GM12875 (cell line): ENCODE measurements at regions not wholly inside any gene's neighbourhood (a gene's known extent, or its start where the extent isn't known, plus 50 kb on each side); places are given as distances from the start of the nearest gene placed in this dataset.

Experiments
- H3K4me3 ChIP-seq: one replicate; pipeline ENCODE4 v1.5.1; 2011; ENCODE audit warnings: low read depth, low read length, control low read depth
- CTCF ChIP-seq: IDR thresholded peaks from 2 replicates; pipeline ENCODE4 v1.5.1; 2011; ENCODE audit warnings: low read depth, mild to moderate bottlenecking, control low read depth, inconsistent platforms, low read length, moderate library complexity, borderline replicate concordance; ENCODE audit not compliant: insufficient read depth

DNA sequence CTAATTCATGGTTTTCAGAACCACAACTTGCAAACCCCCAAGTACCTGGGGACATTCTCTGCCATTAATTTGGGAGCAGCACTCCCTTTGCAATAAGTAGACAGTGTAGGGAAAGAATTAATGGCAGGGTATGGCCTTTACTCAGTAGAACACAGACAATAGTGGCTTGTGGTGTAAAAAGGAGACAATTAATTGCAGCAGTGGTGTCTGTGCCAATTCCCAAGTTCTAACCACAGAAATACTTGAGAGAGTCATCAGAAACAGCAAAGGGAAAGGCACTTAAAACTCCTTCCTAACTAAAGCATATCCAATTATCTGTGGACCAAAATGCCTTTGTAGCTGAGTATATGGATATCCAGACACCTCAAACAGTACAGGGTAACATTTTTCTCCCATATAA, 257.6 kb upstream of the POU3F2 start:
- H3K4me3 ChIP-seq: no peak overlapping the region
- no peak for TF ChIP-seq CTCF

DNA sequence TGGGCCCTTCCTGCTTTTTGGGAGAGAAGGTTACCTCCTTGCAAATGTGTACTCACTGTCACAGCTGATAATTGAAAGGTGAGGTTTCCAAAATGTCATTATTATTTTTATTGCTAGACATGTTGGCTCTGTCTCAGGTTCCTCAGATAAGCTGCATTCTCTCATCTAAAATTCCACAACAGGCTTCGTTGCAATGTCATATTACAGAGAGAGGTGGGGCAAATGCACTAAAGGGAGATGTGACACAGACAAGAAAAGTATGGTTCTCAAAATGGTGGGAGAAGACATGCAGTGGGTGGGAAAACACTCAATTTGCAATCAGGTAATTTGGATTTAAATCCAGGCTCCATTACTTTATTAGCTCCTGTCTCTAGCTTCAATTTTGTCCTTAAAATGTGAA, 256.4 kb upstream of the POU3F2 start:
- no peak for TF ChIP-seq CTCF
- H3K4me3 ChIP-seq: no peak overlapping the region

DNA sequence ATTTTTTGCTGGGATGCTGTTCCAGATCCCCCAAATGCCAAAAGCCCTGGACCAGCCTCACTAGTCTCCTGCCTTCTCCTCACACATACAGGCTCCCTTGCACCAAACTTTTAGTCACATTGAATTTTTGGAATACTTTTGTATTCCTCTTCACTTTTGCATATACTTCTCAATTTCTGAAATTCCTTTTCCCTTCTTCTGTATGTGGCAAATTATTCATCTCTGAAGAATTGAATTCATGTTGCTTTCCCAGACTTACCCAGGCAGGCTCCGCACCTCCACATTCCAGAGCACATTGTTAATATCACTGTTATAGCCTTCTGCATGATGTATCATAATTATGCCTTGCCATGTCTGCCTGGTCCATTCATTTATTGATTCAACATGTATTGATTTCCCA, 255.3 kb upstream of the POU3F2 start:
- no peak overlapping the region for H3K4me3 ChIP-seq
- TF ChIP-seq CTCF: no peak

DNA sequence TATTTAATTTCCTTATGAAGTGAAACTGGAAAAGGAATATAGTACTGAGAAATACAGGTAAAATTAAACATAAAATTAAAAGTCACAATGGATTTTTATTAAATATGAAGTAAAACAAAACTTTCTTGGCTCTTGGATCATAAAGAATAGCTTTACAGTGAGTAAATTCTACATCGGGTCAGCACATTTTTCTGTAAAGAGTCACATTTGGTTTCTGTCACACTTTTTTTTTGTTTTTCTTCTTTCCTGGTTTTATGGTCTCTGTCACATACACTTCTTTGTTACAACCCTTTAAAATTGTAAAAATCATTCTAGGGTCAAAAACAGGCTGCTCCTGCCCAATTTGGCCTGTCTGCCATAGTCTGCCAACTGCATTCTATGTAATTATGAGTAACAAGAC, 254.4 kb upstream of the POU3F2 start:
- TF ChIP-seq CTCF: no peak
- no peak overlapping the region for H3K4me3 ChIP-seq

DNA sequence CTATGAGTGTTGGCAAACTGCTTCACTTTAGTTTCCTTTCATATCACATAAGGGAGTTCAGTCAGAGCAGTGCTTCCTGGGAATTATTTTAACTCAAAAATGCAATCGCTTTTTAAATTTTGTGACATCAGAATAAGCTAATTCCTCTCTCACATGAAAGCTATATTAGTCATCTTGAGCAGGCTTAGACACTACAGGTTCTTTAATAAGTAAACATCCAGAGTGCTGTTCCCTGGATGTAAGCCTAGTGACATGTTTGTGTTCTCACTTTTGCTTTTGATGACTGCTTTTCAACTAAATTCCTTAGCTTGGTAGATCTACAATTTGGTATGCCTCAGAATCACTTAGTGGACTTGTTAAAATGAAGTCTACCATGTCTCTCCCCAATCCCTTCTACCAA, 252.7 kb upstream of the POU3F2 start:
- no peak for TF ChIP-seq CTCF
- H3K4me3 ChIP-seq: no peak overlapping the region

GRCh38 chr6:98583506-98583905, 250.9 kb upstream of the POU3F2 start:
- no peak for TF ChIP-seq CTCF
- no peak overlapping the region for H3K4me3 ChIP-seq

DNA sequence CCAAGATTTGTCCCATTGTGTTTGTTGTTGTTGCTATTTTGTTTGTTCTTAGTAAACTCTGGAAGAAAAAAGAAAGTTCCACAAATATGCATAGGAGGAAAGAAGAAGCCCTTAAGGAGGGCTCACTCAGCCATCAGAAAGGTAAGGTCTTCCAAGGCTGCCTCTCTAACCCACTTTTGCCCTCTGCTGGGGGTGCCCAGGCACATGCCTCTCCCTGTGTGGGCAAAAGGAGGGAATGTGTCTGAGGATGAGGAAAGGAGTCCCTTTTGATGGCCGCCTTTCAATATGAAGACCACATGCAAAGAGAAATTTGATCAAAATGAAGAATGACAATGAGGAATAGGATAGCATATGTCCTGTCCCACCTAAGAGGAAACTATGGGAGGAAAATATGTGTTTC, 248.2 kb upstream of the POU3F2 start:
- H3K4me3 ChIP-seq: no peak overlapping the region
- no peak for TF ChIP-seq CTCF
